ENCODE measurements at regions not wholly inside any gene's neighbourhood (a gene's known extent, or its start where the extent isn't known, plus 50 kb on each side); places are given as distances from the start of the nearest gene placed in this dataset.

GRCh38 chr3:99407257-99407656, 231.1 kb upstream of the COL8A1 start:
- H3K9me3 ChIP-seq (replicated peaks; ENCODE audit: insufficient read depth, low read length): no peaks in the 10 kb centered on the region
- TF ChIP-seq EZH2phosphoT487 (IDR thresholded peaks at IDR 0.05; ENCODE audit: low read length) (no peak), CTCF (IDR thresholded peaks at IDR 0.05; ENCODE audit: low read length) (no peak)

DNA sequence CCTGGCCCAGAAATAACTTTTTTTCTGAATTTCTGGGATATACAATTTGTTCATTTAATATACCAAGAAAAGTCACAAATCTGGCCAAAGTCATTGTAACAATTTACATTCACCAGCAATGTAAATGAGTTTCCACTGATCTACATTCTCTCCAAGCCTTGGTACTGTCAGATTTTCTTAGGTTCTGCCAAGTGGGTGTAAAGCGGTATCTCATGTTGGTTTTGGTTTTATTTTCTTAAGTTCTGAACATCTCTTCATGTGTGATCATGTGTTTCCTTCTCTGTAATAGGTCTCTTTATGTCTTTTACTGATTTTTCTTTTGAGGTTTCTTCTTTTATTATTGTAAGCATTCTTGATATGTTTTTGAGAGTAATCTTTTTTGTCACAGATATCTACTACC, 235.6 kb upstream of the COL8A1 start:
- no peak overlapping the region for H3K4me3 ChIP-seq (ENCODE audit: low read length)
- H3K79me2 ChIP-seq (ENCODE audit: low read length): no peaks in the 10 kb centered on the region
- H3K4me2 ChIP-seq (ENCODE audit: low read depth, low read length): no peak overlapping the region
- no peaks in the 10 kb centered on the region for H3F3A ChIP-seq (ENCODE audit: insufficient read depth, low read length)
- no peaks in the 10 kb centered on the region for H3K36me3 ChIP-seq (replicated peaks; ENCODE audit: insufficient read depth, low read length)
- no peaks in the 10 kb centered on the region for H3K4me1 ChIP-seq (ENCODE audit: low read length)
- no peak for TF ChIP-seq EZH2 (optimal IDR thresholded peaks at IDR 0.05; ENCODE audit: low read depth, low read length)
- TF ChIP-seq EZH2phosphoT487 (IDR thresholded peaks at IDR 0.05; ENCODE audit: low read length): no peak
- no peak for TF ChIP-seq CTCF (IDR thresholded peaks at IDR 0.05; ENCODE audit: low read length)
- H3K9ac ChIP-seq (ENCODE audit: low read length): no peak overlapping the region
- no peaks in the 10 kb centered on the region for H4K20me1 ChIP-seq (ENCODE audit: insufficient read depth, low read length)
- H3K27me3 ChIP-seq (replicated peaks; ENCODE audit: insufficient read depth, low read length): no peaks in the 10 kb centered on the region
- no peak for DNase-seq
- no peak overlapping the region for H2AFZ ChIP-seq (ENCODE audit: low read length)
- H3K9me2 ChIP-seq (replicated peaks; ENCODE audit: insufficient read depth, low read length): no peaks in the 10 kb centered on the region
- no peaks in the 10 kb centered on the region for H3K9me3 ChIP-seq (replicated peaks; ENCODE audit: insufficient read depth, low read length)
- no peak overlapping the region for H3K27ac ChIP-seq (ENCODE audit: low read length)

More at GRCh38 chr3:99407257-99407656, 231.1 kb upstream of the COL8A1 start:
- H3K4me1 ChIP-seq (ENCODE audit: low read length): no peaks in the 10 kb centered on the region
- H3K79me2 ChIP-seq (ENCODE audit: low read length): no peaks in the 10 kb centered on the region
- no peak overlapping the region for H3K27ac ChIP-seq (ENCODE audit: low read length)
- no peaks in the 10 kb centered on the region for H3K36me3 ChIP-seq (replicated peaks; ENCODE audit: insufficient read depth, low read length)
- no peak overlapping the region for H2AFZ ChIP-seq (ENCODE audit: low read length)
- no peak for DNase-seq
- H3K4me3 ChIP-seq (ENCODE audit: low read length): no peak overlapping the region
- no peaks in the 10 kb centered on the region for H3K27me3 ChIP-seq (replicated peaks; ENCODE audit: insufficient read depth, low read length)
- H3K9me2 ChIP-seq (replicated peaks; ENCODE audit: insufficient read depth, low read length): no peaks in the 10 kb centered on the region
- H3F3A ChIP-seq (ENCODE audit: insufficient read depth, low read length): no peaks in the 10 kb centered on the region
- no peaks in the 10 kb centered on the region for H4K20me1 ChIP-seq (ENCODE audit: insufficient read depth, low read length)
- H3K9ac ChIP-seq (ENCODE audit: low read length): no peak overlapping the region
- no peak overlapping the region for H3K4me2 ChIP-seq (ENCODE audit: low read depth, low read length)

- Histone ChIP-seq H3K4me2 (ENCODE audit: low read depth, low read length) (no peak overlapping the region), H3K9me3 (replicated peaks; ENCODE audit: insufficient read depth, low read length) (no peaks in the 10 kb centered on the region), H3K4me1 (ENCODE audit: low read length) (no peaks in the 10 kb centered on the region), H3K79me2 (ENCODE audit: low read length) (no peaks in the 10 kb centered on the region), H3K9me2 (replicated peaks; ENCODE audit: insufficient read depth, low read length) (no peaks in the 10 kb centered on the region), H3F3A (ENCODE audit: insufficient read depth, low read length) (no peaks in the 10 kb centered on the region), H2AFZ (ENCODE audit: low read length) (no peak overlapping the region), H3K9ac (ENCODE audit: low read length) (no peak overlapping the region), H3K4me3 (ENCODE audit: low read length) (no peak overlapping the region), H4K20me1 (ENCODE audit: insufficient read depth, low read length) (no peaks in the 10 kb centered on the region), H3K36me3 (replicated peaks; ENCODE audit: insufficient read depth, low read length) (no peaks in the 10 kb centered on the region), H3K27me3 (replicated peaks; ENCODE audit: insufficient read depth, low read length) (no peaks in the 10 kb centered on the region), H3K27ac (ENCODE audit: low read length) (no peak overlapping the region)
- no peak for DNase-seq
- no peak for TF ChIP-seq CTCF (IDR thresholded peaks at IDR 0.05; ENCODE audit: low read length)
- no peak for TF ChIP-seq EZH2 (optimal IDR thresholded peaks at IDR 0.05; ENCODE audit: low read depth, low read length)
- no peak for TF ChIP-seq EZH2phosphoT487 (IDR thresholded peaks at IDR 0.05; ENCODE audit: low read length)
Observed at GRCh38 chr3:99400352-99400751, 238.0 kb upstream of the COL8A1 start.
